NCI-H187 (cell line): ENCODE measurements at regions not wholly inside any gene's neighbourhood (a gene's known extent, or its start where the extent isn't known, plus 50 kb on each side); places are given as distances from the start of the nearest gene placed in this dataset.
A peak's percentile ranks its signal among the peaks of the same experiment; 100 is the strongest.

Source experiments
- DNase-seq, 2 experiments: peaks; one replicate each; lab custom pipeline; 2025; lab: John Stamatoyannopoulos, UW

- no peak for DNase-seq
Measured at GRCh38 chr6:132936646-132937045, 122.3 kb downstream of the RPS12 start.

GRCh38 chr6:132937466-132937906 is 123.1 kb downstream of the RPS12 start:
- peak; percentile 36 to 45 for DNase-seq

- DNase-seq, result no peak
Measured at GRCh38 chr6:132948889-132949288, 134.5 kb downstream of the RPS12 start.

- DNase-seq, result no peak
Measured at GRCh38 chr6:132950566-132950965, 136.2 kb downstream of the RPS12 start.

- no peak for DNase-seq
Measured at GRCh38 chr6:132952031-132952867, 137.9 kb downstream of the RPS12 start.

- no peak for DNase-seq
Measured at GRCh38 chr6:132952986-132953385, 138.6 kb downstream of the RPS12 start.

- DNase-seq, result no peak
Measured at GRCh38 chr6:132954222-132954621, 139.9 kb downstream of the RPS12 start.

- no peak for DNase-seq
Measured at GRCh38 chr6:132954936-132955335, 140.6 kb downstream of the RPS12 start.

GRCh38 chr6:132959639-132960326 is 145.4 kb downstream of the RPS12 start:
- no peak for DNase-seq

- no peak for DNase-seq
Measured at GRCh38 chr6:132960720-132961119, 146.4 kb downstream of the RPS12 start.

- no peak for DNase-seq
Measured at GRCh38 chr6:132961122-132961521, 146.8 kb downstream of the RPS12 start.

- no peak for DNase-seq
Measured at GRCh38 chr6:132961610-132962009, 147.2 kb downstream of the RPS12 start.

- DNase-seq, result peak; percentile 12
Measured at GRCh38 chr6:132962936-132963868, 148.8 kb downstream of the RPS12 start.

GRCh38 chr6:132964101-132964867 is 149.9 kb downstream of the RPS12 start:
- DNase-seq, result no peak

- no peak for DNase-seq
Measured at GRCh38 chr6:132964868-132965382, 150.6 kb downstream of the RPS12 start.

GRCh38 chr6:132967871-132968270 is 153.5 kb downstream of the RPS12 start:
- DNase-seq, result no peak

- no peak for DNase-seq
Measured at GRCh38 chr6:132968419-132968950, 154.1 kb downstream of the RPS12 start.

- DNase-seq, result no peak
Measured at GRCh38 chr6:132969196-132969595, 154.8 kb downstream of the RPS12 start.

GRCh38 chr6:132971676-132972075 is 157.3 kb downstream of the RPS12 start:
- DNase-seq, result no peak

GRCh38 chr6:132972254-132972653 is 157.9 kb downstream of the RPS12 start:
- DNase-seq, result no peak

- no peak for DNase-seq
Measured at GRCh38 chr6:132972971-132973370, 158.6 kb downstream of the RPS12 start.
